ENCODE measurements at regions not wholly inside any gene's neighbourhood (a gene's known extent, or its start where the extent isn't known, plus 50 kb on each side); places are given as distances from the start of the nearest gene placed in this dataset.

GRCh38 chr6:166026586-166027126 is 141.0 kb downstream of the TBXT start:
- Histone ChIP-seq H3K27ac (no peak overlapping the region), H3K4me3 (no peak overlapping the region), H3K9me3 (no peaks in the 10 kb centered on the region), H3K36me3 (no peaks in the 10 kb centered on the region), H3K4me1 (no peaks in the 10 kb centered on the region), H3K27me3 (no peaks in the 10 kb centered on the region)
- intact Hi-C loops (cut with DNase I) = no loop called here
- 63 to 77% methylated on average over 8 of the region's 8 CpGs for WGBS, 2 donors
- DNase-seq = no peak
- TF ChIP-seq CTCF (IDR thresholded peaks at IDR 0.05) (no peak), POLR2AphosphoS5 (IDR thresholded peaks at IDR 0.05) (no peak), EP300 (IDR thresholded peaks at IDR 0.05) (no peak), POLR2A (IDR thresholded peaks at IDR 0.05) (no peak)

- Histone ChIP-seq H3K36me3 (no peaks in the 10 kb centered on the region), H3K27me3 (no peaks in the 10 kb centered on the region), H3K4me1 (no peaks in the 10 kb centered on the region), H3K27ac (no peak overlapping the region), H3K9me3 (no peaks in the 10 kb centered on the region), H3K4me3 (no peak overlapping the region)
- TF ChIP-seq POLR2AphosphoS5 (IDR thresholded peaks at IDR 0.05) (no peak), POLR2A (IDR thresholded peaks at IDR 0.05) (no peak), CTCF (IDR thresholded peaks at IDR 0.05) (no peak), EP300 (IDR thresholded peaks at IDR 0.05) (no peak)
- WGBS, 2 donors = 74 to 77% methylated on average over 8 of the region's 8 CpGs
- DNase-seq = no peak
- intact Hi-C loops (cut with DNase I) = no loop called here
These were observed 142.3 kb downstream of the TBXT start for GRCh38 chr6:166025149-166025898.

GRCh38 chr6:166024252-166024651 is 143.4 kb downstream of the TBXT start:
- TF ChIP-seq POLR2A (IDR thresholded peaks at IDR 0.05) = no peak
- 92% methylated on average over 8 of the region's 8 CpGs for WGBS, 2 donors
- DNase-seq = no peak
- no peak overlapping the region for H3K4me3 ChIP-seq
- no peaks in the 10 kb centered on the region for H3K36me3 ChIP-seq
- H3K27ac ChIP-seq = no peak overlapping the region
- no peaks in the 10 kb centered on the region for H3K4me1 ChIP-seq
- H3K27me3 ChIP-seq = no peaks in the 10 kb centered on the region
- no peaks in the 10 kb centered on the region for H3K9me3 ChIP-seq
- intact Hi-C loops (cut with DNase I) = no loop called here

DNA sequence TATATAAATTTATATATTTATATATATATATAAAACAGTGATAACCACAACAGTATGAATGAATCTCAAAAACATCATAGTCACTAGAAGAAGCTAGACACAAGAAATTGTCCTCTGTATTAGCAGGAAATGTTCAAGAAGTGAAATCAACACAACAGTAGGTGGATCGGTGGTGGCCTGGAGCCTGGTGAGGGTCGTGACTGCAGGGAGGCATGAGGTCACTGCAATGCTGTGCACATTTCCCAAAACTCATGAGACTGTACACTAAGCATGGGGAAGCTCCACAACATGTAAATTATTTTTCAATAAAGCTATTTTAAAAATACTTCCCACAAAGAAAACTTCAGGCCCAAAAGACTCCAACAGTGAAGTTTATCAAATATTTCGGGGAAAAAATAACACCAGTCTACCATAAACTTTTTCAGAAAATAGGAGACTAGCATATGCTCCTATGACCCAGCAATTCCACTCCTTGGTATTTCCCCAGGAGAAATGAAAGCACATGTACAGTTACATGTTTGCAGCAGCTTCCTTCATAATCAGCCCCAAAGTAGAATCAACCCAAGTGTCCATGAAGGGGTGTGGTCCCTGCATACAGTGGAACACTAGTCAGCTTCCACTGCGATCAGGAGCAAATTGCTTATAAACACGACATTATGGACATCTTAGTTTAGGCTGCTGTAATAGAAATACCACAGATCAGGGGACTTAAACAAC is 144.2 kb downstream of the TBXT start:
- H3K27ac ChIP-seq = no peak overlapping the region
- no peaks in the 10 kb centered on the region for H3K36me3 ChIP-seq
- H3K9me3 ChIP-seq = peaks cover 0 to 2% (median 0%) of the 10 kb centered on the region in 4 donors
- 83 to 87% methylated on average over 5 of the region's 5 CpGs for WGBS, 2 donors
- no peak for DNase-seq
- no peak for TF ChIP-seq CTCF (IDR thresholded peaks at IDR 0.05)
- TF ChIP-seq POLR2AphosphoS5 (IDR thresholded peaks at IDR 0.05) = no peak
- no peak for TF ChIP-seq EP300 (IDR thresholded peaks at IDR 0.05)
- no peak for TF ChIP-seq POLR2A (IDR thresholded peaks at IDR 0.05)
- intact Hi-C loops (cut with DNase I) = no loop called here
- H3K27me3 ChIP-seq = no peaks in the 10 kb centered on the region
- no peaks in the 10 kb centered on the region for H3K4me1 ChIP-seq
- no peak overlapping the region for H3K4me3 ChIP-seq

- DNase-seq = no peak
- no peaks in the 10 kb centered on the region for H3K27me3 ChIP-seq
- peaks cover 0 to 7% (median 0%) of the 10 kb centered on the region in 4 donors for H3K9me3 ChIP-seq
- H3K4me3 ChIP-seq = no peak overlapping the region
- WGBS, 2 donors = 79 to 88% methylated on average over 3 of the region's 3 CpGs
- no peaks in the 10 kb centered on the region for H3K4me1 ChIP-seq
- H3K36me3 ChIP-seq = no peaks in the 10 kb centered on the region
- H3K27ac ChIP-seq = no peak overlapping the region
- intact Hi-C loops (cut with DNase I) = no loop called here
- TF ChIP-seq EP300 (IDR thresholded peaks at IDR 0.05) (no peak), POLR2A (IDR thresholded peaks at IDR 0.05) (no peak), POLR2AphosphoS5 (IDR thresholded peaks at IDR 0.05) (no peak), CTCF (IDR thresholded peaks at IDR 0.05) (no peak)
These were observed 146.2 kb downstream of the TBXT start for GRCh38 chr6:166021429-166021828.
